ENCODE measurements at regions not wholly inside any gene's neighbourhood (a gene's known extent, or its start where the extent isn't known, plus 50 kb on each side); places are given as distances from the start of the nearest gene placed in this dataset.

GRCh38 chr3:193813501-193813830 lies 220.5 kb downstream of the OPA1 start (continued):
- TF ChIP-seq ZNF274 (IDR thresholded peaks at IDR 0.05; ENCODE audit: low read length) (no peak), ZNF274 (tag by site-specific recombination; IDR thresholded peaks at IDR 0.05; ENCODE audit: borderline replicate concordance) (no peak), ZNF670 (tag by site-specific recombination; IDR thresholded peaks at IDR 0.05; ENCODE audit: low read depth) (no peak), ZNF202 (tag by site-specific recombination; IDR thresholded peaks at IDR 0.05; ENCODE audit: borderline replicate concordance) (no peak)

GRCh38 chr3:193814166-193814892 lies 221.3 kb downstream of the OPA1 start:
- Histone ChIP-seq H3K36me3 (ENCODE audit: control insufficient read depth in 2 of 2, insufficient read depth in 1 of 2, low read length in 2 of 2) (no peaks in the 10 kb centered on the region), H3K4me1 (ENCODE audit: control insufficient read depth, insufficient read depth, low read length) (no peaks in the 10 kb centered on the region), H3K4me3 (ENCODE audit: low read depth, low read length) (no peak overlapping the region), H3K27ac (ENCODE audit: extremely low read depth, low read depth, low read length) (no peak overlapping the region), H3K9me3 (ENCODE audit: control insufficient read depth, insufficient read depth, low read depth, low read length) (no peaks in the 10 kb centered on the region)
- CTCF ChIA-PET: no interaction called here
- POLR2A ChIA-PET: no interaction called here
- TF ChIP-seq ZNF585B (tag by site-specific recombination; IDR thresholded peaks at IDR 0.05): no peak
- TF ChIP-seq SCRT1 (tag by site-specific recombination; IDR thresholded peaks at IDR 0.05; ENCODE audit: borderline replicate concordance): no peak
- no peak for TF ChIP-seq ZNF132 (tag by site-specific recombination; IDR thresholded peaks at IDR 0.05; ENCODE audit: borderline replicate concordance)
- TF ChIP-seq ZNF544 (tag by site-specific recombination; IDR thresholded peaks at IDR 0.05): no peak

GRCh38 chr3:193815246-193816027 lies 222.4 kb downstream of the OPA1 start:
- ChIA-PET CTCF (no interaction called here), POLR2A (no interaction called here)
- Histone ChIP-seq H3K27ac (ENCODE audit: extremely low read depth, low read depth, low read length) (no peak overlapping the region), H3K36me3 (ENCODE audit: control insufficient read depth in 2 of 2, insufficient read depth in 1 of 2, low read length in 2 of 2) (no peaks in the 10 kb centered on the region), H3K4me1 (ENCODE audit: control insufficient read depth, insufficient read depth, low read length) (no peaks in the 10 kb centered on the region), H3K9me3 (ENCODE audit: control insufficient read depth, insufficient read depth, low read depth, low read length) (no peaks in the 10 kb centered on the region), H3K4me3 (ENCODE audit: low read depth, low read length) (no peak overlapping the region)
- no peak for TF ChIP-seq ZNF677 (tag by site-specific recombination; IDR thresholded peaks at IDR 0.05)
- no peak for TF ChIP-seq ZNF792 (tag by site-specific recombination; IDR thresholded peaks at IDR 0.05)

- H3K9me3 ChIP-seq (ENCODE audit: control insufficient read depth, insufficient read depth, low read depth, low read length): no peaks in the 10 kb centered on the region
These were observed 223.0 kb downstream of the OPA1 start for GRCh38 chr3:193816028-193816395.

More at GRCh38 chr3:193816028-193816395, 223.0 kb downstream of the OPA1 start:
- ChIA-PET CTCF (no interaction called here), POLR2A (no interaction called here)
- no peaks in the 10 kb centered on the region for H3K4me1 ChIP-seq (ENCODE audit: control insufficient read depth, insufficient read depth, low read length)
- no peak overlapping the region for H3K4me3 ChIP-seq (ENCODE audit: low read depth, low read length)
- H3K27ac ChIP-seq (ENCODE audit: extremely low read depth, low read depth, low read length): no peak overlapping the region
- H3K36me3 ChIP-seq (ENCODE audit: control insufficient read depth in 2 of 2, insufficient read depth in 1 of 2, low read length in 2 of 2): no peaks in the 10 kb centered on the region
- TF ChIP-seq ZNF148 (tag by site-specific recombination; IDR thresholded peaks at IDR 0.05; ENCODE audit: borderline replicate concordance) (no peak), ZIC2 (tag by site-specific recombination; IDR thresholded peaks at IDR 0.05) (no peak), ZNF23 (tag by site-specific recombination; IDR thresholded peaks at IDR 0.05; ENCODE audit: borderline replicate concordance) (no peak), FEZF1 (tag by site-specific recombination; IDR thresholded peaks at IDR 0.05) (no peak), ZNF580 (tag by site-specific recombination; IDR thresholded peaks at IDR 0.05) (no peak), ZBTB7A (tag by site-specific recombination; IDR thresholded peaks at IDR 0.05; ENCODE audit: low read depth) (no peak), GLIS2 (tag by site-specific recombination; IDR thresholded peaks at IDR 0.05) (no peak), PRDM4 (tag by site-specific recombination; IDR thresholded peaks at IDR 0.05) (no peak), GLI4 (tag by site-specific recombination; IDR thresholded peaks at IDR 0.05) (no peak)

Measured in HEK293 (cell line).